GM18870 (cell line): ENCODE measurements at regions not wholly inside any gene's neighbourhood (a gene's known extent, or its start where the extent isn't known, plus 50 kb on each side); places are given as distances from the start of the nearest gene placed in this dataset.

Experiments used
- ATAC-seq: cut with Tn5 transposase; IDR thresholded peaks from one replicate; pipeline ENCODE4 v1.9.1; 2021; ENCODE audit warnings: moderate library complexity; ENCODE audit not compliant: unreplicated experiment

DNA sequence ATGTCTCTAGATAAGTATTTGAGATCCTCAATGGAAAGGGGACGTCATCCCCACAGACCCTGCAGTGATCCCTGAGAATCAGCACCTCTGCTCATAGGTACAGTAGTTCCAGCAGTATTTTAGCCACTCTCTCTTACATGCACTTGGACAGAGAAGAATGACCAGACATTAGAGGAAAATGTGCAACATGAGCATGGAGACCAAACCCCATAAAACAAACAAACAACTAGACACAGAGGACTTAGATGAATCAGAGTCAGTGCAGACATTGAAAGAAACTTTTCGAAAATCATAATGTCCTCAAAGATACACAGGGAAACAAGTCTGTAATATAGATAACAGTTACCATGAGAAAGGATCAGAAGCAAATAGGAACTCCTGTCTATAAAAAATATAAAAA lies 108.2 kb downstream of the LYPLAL1 start:
- no peak for ATAC-seq

DNA sequence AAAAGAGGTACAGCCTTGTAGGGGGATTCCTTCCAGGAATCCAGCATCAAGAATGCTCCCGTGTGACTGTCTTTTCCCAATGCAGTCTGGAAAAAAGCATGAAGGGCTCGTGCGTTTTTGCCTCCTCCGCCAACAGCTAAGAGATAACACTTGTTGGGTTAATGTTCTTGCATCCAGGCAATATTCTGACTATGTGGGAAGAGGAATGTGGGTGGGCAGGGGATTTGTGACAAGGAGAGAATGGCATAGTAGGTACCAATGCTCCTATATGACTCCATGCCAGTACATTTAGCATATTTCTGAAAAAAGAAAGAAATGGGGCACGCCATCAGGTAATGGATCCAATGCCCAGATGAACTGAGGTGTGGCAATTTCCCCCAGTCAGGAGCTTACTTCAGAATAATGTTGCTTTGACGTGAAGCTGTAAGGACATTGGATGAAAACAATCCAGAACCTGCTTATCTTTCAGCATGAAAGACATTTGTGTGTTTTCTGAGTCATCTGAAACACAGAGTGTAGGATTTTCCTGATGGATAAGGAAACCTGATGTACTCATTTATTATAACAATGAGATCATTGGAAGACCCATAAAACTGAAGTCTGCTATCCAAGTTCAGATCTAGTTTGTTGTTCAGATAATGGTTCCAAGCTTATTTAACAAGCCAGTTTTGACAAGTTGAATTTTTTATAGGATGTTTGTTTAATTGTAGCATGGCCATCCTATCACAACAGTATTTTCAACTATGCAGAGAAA lies 105.5 kb downstream of the LYPLAL1 start:
- ATAC-seq: no peak

DNA sequence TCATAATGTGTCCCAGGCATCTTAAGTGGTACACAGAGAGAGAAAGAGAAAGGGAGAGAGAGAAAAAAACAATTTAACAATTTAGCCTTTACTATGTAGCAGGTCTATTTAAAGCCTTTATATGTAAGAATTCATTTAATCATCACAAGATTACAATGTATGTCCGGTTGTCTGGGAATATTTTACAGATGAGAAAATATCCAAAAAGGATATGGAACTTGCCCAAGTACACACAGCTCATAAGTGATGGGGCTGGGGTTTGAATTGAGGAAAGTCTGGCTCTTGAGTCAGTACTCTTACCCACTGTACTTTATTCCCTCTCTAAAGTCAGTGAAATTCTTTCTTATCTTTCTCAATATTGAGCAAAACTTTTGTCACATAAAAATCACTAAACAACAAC lies 104.6 kb downstream of the LYPLAL1 start:
- no peak for ATAC-seq

DNA sequence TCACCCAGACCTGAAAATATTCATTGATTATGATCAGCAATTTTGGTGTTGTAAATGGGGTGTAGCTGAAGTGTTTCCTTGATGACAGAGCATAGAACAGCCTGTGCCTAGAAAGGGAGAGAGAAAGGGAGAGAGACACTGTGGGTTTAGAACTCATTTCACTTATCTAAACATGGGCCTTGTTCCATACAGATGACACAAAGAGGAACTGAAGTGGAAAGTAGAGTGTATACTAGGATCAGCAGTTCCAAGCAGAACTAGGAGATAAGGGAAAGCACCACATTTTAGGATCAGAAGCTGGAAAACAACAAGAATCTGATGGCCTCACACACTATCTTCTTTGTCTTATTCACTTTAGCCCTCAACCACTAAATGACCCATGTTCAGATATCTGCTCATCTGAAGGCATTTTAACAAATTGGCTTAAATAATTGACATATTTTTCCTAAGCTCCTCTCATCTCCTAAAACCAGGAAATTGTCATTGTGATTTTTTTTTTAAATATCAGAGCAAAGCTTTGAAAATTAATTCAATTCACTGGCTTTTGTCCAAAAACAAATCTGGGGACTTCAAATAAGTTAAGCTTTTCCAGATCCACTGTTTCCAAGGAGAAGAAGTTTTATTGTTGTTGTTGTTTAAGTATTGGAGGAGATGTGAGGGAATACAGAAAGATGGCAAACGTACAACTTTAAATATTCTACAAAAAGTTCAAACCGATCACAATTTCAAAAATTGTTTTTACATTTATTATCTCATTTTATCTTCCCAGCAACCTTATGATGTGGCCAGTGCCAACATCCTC lies 103.8 kb downstream of the LYPLAL1 start:
- ATAC-seq: no peak

DNA sequence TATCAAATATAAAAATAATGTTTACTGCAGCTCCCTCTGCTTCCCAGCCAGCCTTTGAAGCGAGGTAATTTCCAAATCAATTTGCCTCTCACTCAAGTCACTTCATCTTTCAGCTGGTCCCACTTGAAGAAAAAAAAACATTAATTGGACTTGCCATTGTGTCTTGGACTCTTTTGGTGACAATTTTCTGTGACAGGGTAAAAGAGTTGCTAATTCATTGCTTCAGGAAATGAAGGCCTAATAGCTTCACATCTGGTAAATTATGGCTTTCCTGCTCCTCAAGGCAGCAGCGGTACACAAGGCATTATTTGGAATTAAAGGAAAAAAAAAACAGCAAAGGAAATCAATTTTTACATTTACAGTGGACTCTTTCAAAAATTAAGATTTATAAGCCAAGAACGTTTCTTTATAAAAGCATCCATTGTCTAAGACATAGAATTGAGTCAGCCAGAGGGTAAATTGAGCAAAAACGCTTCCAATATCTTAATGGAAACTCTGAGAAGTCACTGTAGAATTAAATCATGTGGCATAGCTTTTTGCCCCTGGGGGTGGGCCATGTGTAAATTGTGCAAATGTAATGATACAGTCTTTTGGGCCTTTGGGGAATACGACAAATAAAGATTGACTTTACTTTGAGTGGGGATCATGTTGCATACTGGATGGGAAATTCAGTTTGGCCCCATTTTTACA lies 102.5 kb downstream of the LYPLAL1 start:
- no peak for ATAC-seq

DNA sequence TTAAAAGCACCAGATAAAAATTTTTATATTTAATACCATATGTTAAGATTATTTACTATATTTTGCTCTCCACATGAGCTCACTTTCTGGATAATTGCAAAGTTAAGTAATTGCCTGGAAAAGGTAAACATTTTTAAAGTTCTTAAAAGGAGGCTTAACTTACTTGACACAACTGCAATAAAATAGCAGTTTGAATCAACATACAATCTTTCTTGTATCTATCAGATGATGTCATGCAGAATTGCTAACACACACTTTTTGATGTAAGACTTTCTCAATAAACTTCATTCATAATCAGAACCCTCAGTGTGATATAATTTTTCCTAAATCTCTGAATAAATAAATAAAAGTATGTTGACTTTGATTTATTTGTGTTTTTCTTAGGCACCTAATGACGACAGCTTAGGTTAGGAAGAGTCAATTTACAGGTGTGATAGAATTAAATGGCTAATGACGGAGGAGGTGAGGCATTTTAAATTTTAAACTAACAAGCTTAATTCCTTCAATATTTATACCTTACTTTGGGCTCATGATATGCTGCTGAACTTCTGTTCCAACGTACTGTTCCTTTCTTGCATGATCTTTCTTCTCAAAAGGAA lies 99.5 kb downstream of the LYPLAL1 start:
- ATAC-seq: no peak

DNA sequence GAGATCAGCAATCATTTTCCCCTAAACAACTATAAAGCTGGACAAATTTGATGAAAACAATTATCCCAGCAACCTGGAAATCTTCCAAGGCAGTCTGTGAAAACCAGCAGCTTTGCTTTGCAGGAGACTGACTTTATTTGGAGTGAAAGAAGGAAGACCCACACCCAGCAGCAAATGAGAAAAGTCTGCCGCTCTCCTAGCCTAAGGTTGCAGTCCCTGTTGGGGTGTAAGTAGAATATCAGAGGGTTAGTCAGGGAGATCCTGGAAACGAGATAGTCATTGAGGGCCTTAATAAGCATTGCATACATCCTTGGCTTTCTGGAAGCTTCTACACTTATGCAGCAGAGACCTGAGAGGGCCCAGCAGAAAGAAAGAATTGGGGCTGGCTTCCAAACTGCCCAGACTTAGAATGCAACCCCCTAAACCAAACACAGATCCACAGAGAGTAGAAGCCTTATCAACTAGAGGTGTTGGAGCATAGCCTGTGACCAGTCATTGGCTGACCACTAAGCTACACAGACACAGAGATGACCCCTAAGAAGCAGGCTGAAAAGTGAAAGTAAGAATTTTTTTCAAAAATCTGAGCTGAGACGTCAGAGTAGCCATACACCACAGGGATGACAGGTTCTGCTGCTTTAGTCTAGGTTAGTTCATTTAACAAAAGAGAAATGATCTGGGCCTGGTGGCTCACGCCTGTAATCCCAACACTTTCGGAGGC lies 98.3 kb downstream of the LYPLAL1 start:
- no peak for ATAC-seq

DNA sequence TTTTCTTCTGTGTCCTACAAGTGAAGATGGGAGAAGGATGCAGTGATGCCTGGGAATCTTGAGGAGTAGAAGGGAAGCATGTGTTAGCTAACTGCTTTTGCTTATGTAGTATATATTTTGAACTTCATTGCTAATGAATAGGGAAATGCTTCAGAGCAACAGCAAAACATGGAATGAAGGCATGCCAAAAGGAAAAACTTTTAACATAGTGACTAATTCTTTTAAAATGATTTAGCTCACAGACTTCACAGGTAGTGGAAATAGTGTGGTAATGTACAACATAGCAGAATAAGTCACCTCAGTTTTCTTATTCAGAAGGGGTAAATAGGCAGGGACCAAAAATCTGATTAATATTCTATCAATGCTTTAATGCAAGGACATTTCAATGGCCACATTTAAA lies 95.5 kb downstream of the LYPLAL1 start:
- ATAC-seq: no peak

DNA sequence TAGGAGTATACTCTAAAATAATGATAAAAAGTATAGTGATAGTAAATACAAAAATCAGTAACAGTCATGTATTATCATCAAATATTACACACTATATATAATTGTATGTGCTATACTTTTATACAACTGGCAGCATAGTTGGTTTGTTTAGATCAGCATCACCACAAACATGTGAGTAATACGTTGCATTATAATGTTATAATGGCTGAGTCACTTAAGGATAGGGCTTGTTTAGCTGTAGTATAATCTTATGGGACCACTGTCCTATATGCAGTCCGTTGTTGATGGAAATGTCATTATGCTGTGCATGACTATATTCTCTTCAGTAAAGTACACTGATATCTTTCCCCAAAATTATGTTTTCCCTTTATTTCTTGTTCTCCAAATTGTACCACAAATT lies 92.8 kb downstream of the LYPLAL1 start:
- ATAC-seq: no peak

DNA sequence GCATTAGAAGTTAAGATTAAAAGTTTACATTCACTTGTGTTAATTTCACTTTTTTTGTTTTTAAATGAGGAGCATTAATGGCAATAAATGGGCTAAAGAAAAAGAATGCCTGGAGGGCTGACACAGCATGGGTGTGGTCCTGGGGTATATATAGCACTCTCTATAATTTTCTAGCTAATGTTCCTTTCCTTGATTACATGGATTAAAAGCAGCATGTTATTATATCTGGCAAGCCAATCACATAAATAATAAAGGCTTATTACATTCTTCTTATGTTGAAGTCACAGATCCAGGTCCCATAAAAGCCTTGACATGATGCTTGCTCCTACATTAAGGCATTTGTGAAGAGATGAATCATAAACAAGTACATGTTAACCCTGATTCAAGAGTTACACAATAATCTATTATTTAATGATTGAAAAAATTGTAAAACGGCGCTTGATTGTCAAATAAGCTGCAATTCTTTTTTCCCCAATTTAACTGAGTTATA lies 91.4 kb downstream of the LYPLAL1 start:
- no peak for ATAC-seq

DNA sequence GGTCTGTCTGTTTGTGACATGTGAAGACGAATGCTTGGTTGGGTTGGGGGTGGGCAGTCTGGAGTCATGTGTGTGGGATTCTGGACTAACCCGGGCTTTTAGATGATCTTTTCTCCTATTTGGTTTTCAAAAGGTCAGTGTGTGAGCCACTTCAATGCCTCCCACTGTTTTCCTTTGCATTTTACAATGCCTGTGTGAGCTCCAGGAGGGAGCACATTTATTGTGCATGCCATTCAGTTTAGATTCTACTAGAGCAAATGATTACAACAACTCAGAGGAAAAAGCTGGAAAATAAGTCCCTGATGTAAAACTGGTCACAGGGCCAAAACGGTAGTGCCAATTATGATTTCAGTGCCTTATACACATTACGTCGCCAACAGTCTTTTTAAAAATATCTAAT lies 90.9 kb downstream of the LYPLAL1 start:
- ATAC-seq: no peak
